ENCODE measurements at regions not wholly inside any gene's neighbourhood (a gene's known extent, or its start where the extent isn't known, plus 50 kb on each side); places are given as distances from the start of the nearest gene placed in this dataset.

DNA sequence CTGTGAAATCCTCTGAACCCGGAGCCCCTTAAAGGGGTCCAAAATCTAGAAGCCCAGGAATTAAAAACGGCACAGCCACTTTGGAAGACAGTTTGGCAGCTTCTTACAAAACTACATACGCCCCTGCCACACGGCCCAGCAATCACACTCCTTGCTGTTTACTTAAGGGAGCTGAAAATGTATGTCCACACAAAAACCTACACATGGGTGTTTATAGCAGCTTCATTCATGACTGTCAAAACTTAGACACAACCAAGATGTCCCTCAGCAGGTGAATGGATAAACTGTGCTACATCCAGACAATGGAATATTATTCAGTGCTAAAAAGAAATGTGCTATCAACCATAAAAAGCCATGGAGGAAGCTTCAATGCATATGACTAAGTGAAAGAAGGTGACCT is 162.5 kb downstream of the NUP210 start:
- TF ChIP-seq, protein P1, sequence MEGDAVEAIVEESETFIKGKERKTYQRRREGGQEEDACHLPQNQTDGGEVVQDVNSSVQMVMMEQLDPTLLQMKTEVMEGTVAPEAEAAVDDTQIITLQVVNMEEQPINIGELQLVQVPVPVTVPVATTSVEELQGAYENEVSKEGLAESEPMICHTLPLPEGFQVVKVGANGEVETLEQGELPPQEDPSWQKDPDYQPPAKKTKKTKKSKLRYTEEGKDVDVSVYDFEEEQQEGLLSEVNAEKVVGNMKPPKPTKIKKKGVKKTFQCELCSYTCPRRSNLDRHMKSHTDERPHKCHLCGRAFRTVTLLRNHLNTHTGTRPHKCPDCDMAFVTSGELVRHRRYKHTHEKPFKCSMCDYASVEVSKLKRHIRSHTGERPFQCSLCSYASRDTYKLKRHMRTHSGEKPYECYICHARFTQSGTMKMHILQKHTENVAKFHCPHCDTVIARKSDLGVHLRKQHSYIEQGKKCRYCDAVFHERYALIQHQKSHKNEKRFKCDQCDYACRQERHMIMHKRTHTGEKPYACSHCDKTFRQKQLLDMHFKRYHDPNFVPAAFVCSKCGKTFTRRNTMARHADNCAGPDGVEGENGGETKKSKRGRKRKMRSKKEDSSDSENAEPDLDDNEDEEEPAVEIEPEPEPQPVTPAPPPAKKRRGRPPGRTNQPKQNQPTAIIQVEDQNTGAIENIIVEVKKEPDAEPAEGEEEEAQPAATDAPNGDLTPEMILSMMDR (IDR thresholded peaks at IDR 0.05), result no peak
- no peak for TF ChIP-seq EP300 (IDR thresholded peaks at IDR 0.05)
